ENCODE measurements at regions not wholly inside any gene's neighbourhood (a gene's known extent, or its start where the extent isn't known, plus 50 kb on each side); places are given as distances from the start of the nearest gene placed in this dataset.

DNA sequence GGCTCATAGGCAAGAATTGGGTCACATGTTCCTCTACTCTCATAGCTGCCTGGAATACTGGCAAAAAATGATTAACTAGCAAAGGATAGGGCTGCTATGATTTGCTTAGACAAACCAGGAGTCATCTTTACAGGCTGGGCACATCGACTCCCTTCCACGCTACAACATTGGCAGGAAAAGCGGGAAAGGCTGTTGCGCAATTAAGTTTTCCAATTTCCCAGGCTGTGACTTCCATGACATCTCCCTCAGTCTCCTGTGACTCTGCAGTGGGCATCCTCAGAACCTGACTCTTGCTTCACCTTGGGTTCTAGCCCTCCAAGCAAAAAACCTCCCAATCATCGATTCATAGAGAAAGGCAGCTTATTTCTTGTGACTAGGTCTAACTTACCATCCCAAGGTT, 184.5 kb upstream of the E2F7 start:
- Histone ChIP-seq H3K4me1 (ENCODE audit: control insufficient read depth, insufficient read depth, low read length) (no peaks in the 10 kb centered on the region), H3K27ac (ENCODE audit: low read length) (no peak overlapping the region), H3K4me3 (ENCODE audit: low read length) (no peak overlapping the region), H3K36me3 (ENCODE audit: control insufficient read depth, insufficient read depth, low read length) (no peaks in the 10 kb centered on the region), H3K9me3 (ENCODE audit: control insufficient read depth, insufficient read depth, low read length) (no peaks in the 10 kb centered on the region), H3K27me3 (ENCODE audit: control insufficient read depth, insufficient read depth, low read length) (no peaks in the 10 kb centered on the region)
- DNase-seq = no peak
- H3K27ac Mint-ChIP-seq = no peak overlapping the region
- no peak for ATAC-seq
- TF ChIP-seq, protein P1, sequence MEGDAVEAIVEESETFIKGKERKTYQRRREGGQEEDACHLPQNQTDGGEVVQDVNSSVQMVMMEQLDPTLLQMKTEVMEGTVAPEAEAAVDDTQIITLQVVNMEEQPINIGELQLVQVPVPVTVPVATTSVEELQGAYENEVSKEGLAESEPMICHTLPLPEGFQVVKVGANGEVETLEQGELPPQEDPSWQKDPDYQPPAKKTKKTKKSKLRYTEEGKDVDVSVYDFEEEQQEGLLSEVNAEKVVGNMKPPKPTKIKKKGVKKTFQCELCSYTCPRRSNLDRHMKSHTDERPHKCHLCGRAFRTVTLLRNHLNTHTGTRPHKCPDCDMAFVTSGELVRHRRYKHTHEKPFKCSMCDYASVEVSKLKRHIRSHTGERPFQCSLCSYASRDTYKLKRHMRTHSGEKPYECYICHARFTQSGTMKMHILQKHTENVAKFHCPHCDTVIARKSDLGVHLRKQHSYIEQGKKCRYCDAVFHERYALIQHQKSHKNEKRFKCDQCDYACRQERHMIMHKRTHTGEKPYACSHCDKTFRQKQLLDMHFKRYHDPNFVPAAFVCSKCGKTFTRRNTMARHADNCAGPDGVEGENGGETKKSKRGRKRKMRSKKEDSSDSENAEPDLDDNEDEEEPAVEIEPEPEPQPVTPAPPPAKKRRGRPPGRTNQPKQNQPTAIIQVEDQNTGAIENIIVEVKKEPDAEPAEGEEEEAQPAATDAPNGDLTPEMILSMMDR (IDR thresholded peaks at IDR 0.05) = no peak
- H3K36me3 Mint-ChIP-seq = no peaks in the 10 kb centered on the region
- peaks cover 6 to 12% of the 10 kb centered on the region in 2 donors for H3K9me3 Mint-ChIP-seq
- intact Hi-C loops (cut with micrococcal nuclease) = no loop called here
- H3K4me1 Mint-ChIP-seq = no peaks in the 10 kb centered on the region
- H3K27me3 Mint-ChIP-seq (ENCODE audit: low read depth in 2 of 2) = no peaks in the 10 kb centered on the region
- WGBS (ENCODE audit: insufficient coverage) = 94% methylated on average over 5 of the region's 5 CpGs
- H3K4me3 Mint-ChIP-seq = no peak overlapping the region

DNA sequence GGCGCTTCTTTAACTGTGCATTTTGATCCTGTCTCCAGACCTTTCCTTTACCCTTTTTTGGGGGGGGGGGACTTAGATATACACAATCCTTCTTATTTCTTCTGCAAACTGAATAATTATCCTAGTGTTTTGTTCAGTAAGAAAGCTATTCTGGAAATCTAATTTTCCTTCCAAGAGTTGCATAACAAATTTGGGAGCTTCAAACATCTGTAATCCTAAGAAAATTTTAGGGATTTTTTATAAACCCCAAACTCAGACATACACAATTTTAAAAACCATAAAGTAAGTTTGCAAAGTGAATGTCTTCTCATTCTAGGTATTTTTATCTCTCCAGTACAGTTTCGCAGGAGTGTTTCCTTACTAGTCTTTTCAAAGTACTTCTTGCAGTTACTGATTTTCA, 182.7 kb upstream of the E2F7 start:
- Mint-ChIP-seq H3K4me1 (no peaks in the 10 kb centered on the region), H3K27me3 (ENCODE audit: low read depth in 2 of 2) (no peaks in the 10 kb centered on the region), H3K9me3 (peaks cover 5 to 9% of the 10 kb centered on the region in 2 donors), H3K4me3 (no peak overlapping the region), H3K27ac (no peak overlapping the region), H3K36me3 (no peaks in the 10 kb centered on the region)
- Histone ChIP-seq H3K36me3 (ENCODE audit: control insufficient read depth, insufficient read depth, low read length) (no peaks in the 10 kb centered on the region), H3K27ac (ENCODE audit: low read length) (no peak overlapping the region), H3K4me3 (ENCODE audit: low read length) (no peak overlapping the region), H3K27me3 (ENCODE audit: control insufficient read depth, insufficient read depth, low read length) (no peaks in the 10 kb centered on the region), H3K9me3 (ENCODE audit: control insufficient read depth, insufficient read depth, low read length) (no peaks in the 10 kb centered on the region), H3K4me1 (ENCODE audit: control insufficient read depth, insufficient read depth, low read length) (no peaks in the 10 kb centered on the region)
- 100% methylated on average over 1 of the region's 2 CpGs for WGBS (ENCODE audit: insufficient coverage)
- DNase-seq (no peak), ATAC-seq (no peak)
- intact Hi-C loops (cut with micrococcal nuclease) = no loop called here
- TF ChIP-seq, protein P1 (IDR thresholded peaks at IDR 0.05) = no peak

DNA sequence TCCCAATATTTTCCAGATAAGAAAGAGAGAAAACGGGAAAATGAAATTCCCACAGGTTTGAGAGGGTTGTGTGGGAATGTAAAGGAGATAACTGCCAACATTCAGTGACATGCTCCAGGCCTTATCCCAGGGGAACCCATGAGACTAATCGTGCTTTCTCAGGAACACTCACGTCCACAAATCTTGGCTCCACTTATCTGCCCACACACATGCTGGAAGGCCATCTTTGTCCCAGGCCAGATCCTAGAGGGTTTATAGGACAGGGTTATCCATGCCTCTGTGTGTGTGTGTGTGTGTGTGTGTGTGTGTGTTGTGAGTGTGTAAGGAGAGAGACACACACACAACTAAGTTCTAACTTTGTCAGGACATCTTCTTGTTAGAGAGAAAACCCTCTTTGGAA, 182.2 kb upstream of the E2F7 start:
- no peak for DNase-seq
- Histone ChIP-seq H3K4me1 (ENCODE audit: control insufficient read depth, insufficient read depth, low read length) (no peaks in the 10 kb centered on the region), H3K9me3 (ENCODE audit: control insufficient read depth, insufficient read depth, low read length) (no peaks in the 10 kb centered on the region), H3K4me3 (ENCODE audit: low read length) (no peak overlapping the region), H3K36me3 (ENCODE audit: control insufficient read depth, insufficient read depth, low read length) (no peaks in the 10 kb centered on the region), H3K27me3 (ENCODE audit: control insufficient read depth, insufficient read depth, low read length) (no peaks in the 10 kb centered on the region), H3K27ac (ENCODE audit: low read length) (no peak overlapping the region)
- Mint-ChIP-seq H3K36me3 (no peaks in the 10 kb centered on the region), H3K27me3 (ENCODE audit: low read depth in 2 of 2) (no peaks in the 10 kb centered on the region), H3K27ac (no peak overlapping the region), H3K4me3 (no peak overlapping the region), H3K4me1 (no peaks in the 10 kb centered on the region), H3K9me3 (peaks cover 2 to 5% of the 10 kb centered on the region in 2 donors)
- TF ChIP-seq, protein P1 (IDR thresholded peaks at IDR 0.05) = no peak
- ATAC-seq = no peak
- 95% methylated on average over 3 of the region's 3 CpGs for WGBS (ENCODE audit: insufficient coverage)
- intact Hi-C loops (cut with micrococcal nuclease) = no loop called here

DNA sequence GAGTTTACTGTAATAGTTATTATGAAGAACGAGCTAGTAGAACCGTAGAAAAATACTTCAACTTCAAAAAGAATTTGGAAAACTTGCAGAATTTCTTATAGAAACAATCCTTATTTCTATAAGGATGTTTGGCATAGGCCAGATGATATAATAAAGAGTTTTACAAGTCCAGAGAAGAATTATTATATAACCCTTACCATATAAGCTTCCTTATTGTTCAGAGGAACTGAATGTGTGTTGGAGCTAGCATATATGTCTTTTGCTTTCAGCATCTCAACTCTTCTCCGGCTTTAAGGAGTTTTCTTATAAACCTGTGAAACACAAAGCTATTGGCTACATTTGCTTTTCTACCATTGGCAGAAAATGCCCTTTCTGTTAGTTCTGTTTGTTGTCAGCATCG, 178.0 kb upstream of the E2F7 start:
- no peaks in the 10 kb centered on the region for H3K27me3 Mint-ChIP-seq (ENCODE audit: low read depth in 2 of 2)
- H3K4me1 ChIP-seq (ENCODE audit: control insufficient read depth, insufficient read depth, low read length) = no peaks in the 10 kb centered on the region
- no peak overlapping the region for H3K4me3 Mint-ChIP-seq
- no peak for DNase-seq
- TF ChIP-seq, protein P1 (IDR thresholded peaks at IDR 0.05) = no peak
- no peaks in the 10 kb centered on the region for H3K9me3 ChIP-seq (ENCODE audit: control insufficient read depth, insufficient read depth, low read length)
- ATAC-seq = no peak
- intact Hi-C loops (cut with micrococcal nuclease) = no loop called here
- no peaks in the 10 kb centered on the region for H3K4me1 Mint-ChIP-seq
- H3K27ac ChIP-seq (ENCODE audit: low read length) = no peak overlapping the region
- no peak overlapping the region for H3K4me3 ChIP-seq (ENCODE audit: low read length)
- H3K36me3 Mint-ChIP-seq = no peaks in the 10 kb centered on the region
- H3K9me3 Mint-ChIP-seq = peaks cover 3 to 4% of the 10 kb centered on the region in 2 donors
- no peaks in the 10 kb centered on the region for H3K27me3 ChIP-seq (ENCODE audit: control insufficient read depth, insufficient read depth, low read length)
- H3K36me3 ChIP-seq (ENCODE audit: control insufficient read depth, insufficient read depth, low read length) = no peaks in the 10 kb centered on the region
- no peak overlapping the region for H3K27ac Mint-ChIP-seq
- 93% methylated on average over 1 of the region's 4 CpGs for WGBS (ENCODE audit: insufficient coverage)
